PC-9 (cell line): ENCODE measurements at regions not wholly inside any gene's neighbourhood (a gene's known extent, or its start where the extent isn't known, plus 50 kb on each side); places are given as distances from the start of the nearest gene placed in this dataset.
"Not testable (repeated sequence)": the region's sequence is repeated elsewhere in the genome, so short reads cannot be mapped to it uniquely, and the experiment has no call there.

Experiments used
- BruUV-seq: library from RNA; stranded (reverse); fragments of 400-500 nt; replicated peaks from 2 replicates; lab custom pipeline; 2021; lab: Mats Ljungman, UMichigan
- CTCF ChIA-PET: fragments of 300-600 bp; sonication (Branson Sonifier 250); formaldehyde crosslinking; loops from one replicate; lab custom pipeline; 2022; ENCODE audit warnings: antibody characterized with exemption; lab: Charles Lee
- POLR2A ChIA-PET: fragments of 300-600 bp; sonication (Branson Sonifier 250); formaldehyde crosslinking; loops from one replicate; lab custom pipeline; 2022; ENCODE audit warnings: antibody characterized with exemption; ENCODE audit not compliant: unreplicated experiment; lab: Charles Lee
- DNase-seq, 2 experiments: peaks; one replicate each; pipeline versions ENCODE4 v3.0.0 to v3.0.0-alpha.2; 2015 to 2022; ENCODE audit warnings: mixed read lengths in 1 of 2
- H2AFZ ChIP-seq: fragments of 200-600 bp; sonication (generic); 2 replicates; pipeline ENCODE4 v1.8.1; 2017; ENCODE audit warnings: antibody characterized with exemption
- H3F3A ChIP-seq: fragments of 200-600 bp; sonication (generic); 2 replicates; pipeline ENCODE4 v1.8.1; 2017; ENCODE audit warnings: antibody characterized with exemption, mild to moderate bottlenecking, low read depth; ENCODE audit not compliant: insufficient read depth
- H3K27ac ChIP-seq: fragments of 200-600 bp; sonication (generic); 2 replicates; pipeline ENCODE4 v1.6.1; 2016; ENCODE audit warnings: mixed run types
- H3K27me3 ChIP-seq: fragments of 200-600 bp; sonication (generic); 2 replicates; pipeline ENCODE4 v1.6.1; 2016; ENCODE audit warnings: low read depth, mixed run types; ENCODE audit not compliant: insufficient read depth
- H3K36me3 ChIP-seq: fragments of 200-600 bp; sonication (generic); 2 replicates; pipeline ENCODE4 v1.6.1; 2016; ENCODE audit warnings: low read depth, mixed run types
- H3K4me1 ChIP-seq: fragments of 200-600 bp; sonication (generic); replicated peaks from 2 replicates; pipeline ENCODE4 v1.6.1; 2016; ENCODE audit warnings: mixed run types; ENCODE audit not compliant: insufficient read depth
- H3K4me2 ChIP-seq: fragments of 200-600 bp; sonication (generic); 2 replicates; pipeline ENCODE4 v1.6.1; 2017; ENCODE audit warnings: mixed run types
- H3K4me3 ChIP-seq: fragments of 200-600 bp; sonication (generic); 2 replicates; pipeline ENCODE4 v1.6.1; 2016; ENCODE audit warnings: mixed run types
- H3K79me2 ChIP-seq: fragments of 200-600 bp; sonication (generic); 2 replicates; pipeline ENCODE4 v1.6.1; 2017; ENCODE audit warnings: low read depth, mixed run types
- H3K9me2 ChIP-seq: fragments of 200-600 bp; sonication (generic); 2 replicates; pipeline ENCODE4 v1.8.1; 2017; ENCODE audit warnings: mild to moderate bottlenecking; ENCODE audit not compliant: insufficient read depth
- H3K9me3 ChIP-seq: fragments of 200-600 bp; sonication (generic); 2 replicates; pipeline ENCODE4 v1.8.1; 2016; ENCODE audit warnings: low read depth; ENCODE audit not compliant: insufficient read depth
- H4K20me1 ChIP-seq: fragments of 200-600 bp; sonication (generic); 2 replicates; pipeline ENCODE4 v1.8.1; 2017; ENCODE audit not compliant: insufficient read depth
- CTCF ChIP-seq: fragments of 200-600 bp; sonication (generic); conservative IDR thresholded peaks from 2 replicates; pipeline ENCODE4 v1.6.1; 2017; ENCODE audit warnings: mixed run types, antibody characterized with exemption, mild to moderate bottlenecking, moderate library complexity
- EZH2 ChIP-seq: fragments of 200-600 bp; sonication (generic); IDR thresholded peaks from 2 replicates; pipeline ENCODE4 v1.8.0; 2017; ENCODE audit warnings: antibody characterized with exemption, low read depth
- intact Hi-C: fragments of 100-400 bp; cut with micrococcal nuclease; formaldehyde crosslinking; loops from one replicate; pipeline ENCODE4 v1.10.0; 2022; ENCODE audit not compliant: unreplicated experiment

GRCh38 chr18:58808349-58808748, 56.3 kb upstream of the ZNF532 start:
- no peak for DNase-seq
- no TSS peak for BruUV-seq
- Histone ChIP-seq H3F3A (0 out of 2 replicates have a peak, but pooled peaks cover 3% of the 10 kb centered on the region), H4K20me1 (no peaks in the 10 kb centered on the region), H3K9me2 (no peaks in the 10 kb centered on the region), H3K9me3 (no peaks in the 10 kb centered on the region), H3K4me3 (no peak overlapping the region), H3K4me1 (no peaks in the 10 kb centered on the region), H3K27ac (no peak overlapping the region), H3K27me3 (no peaks in the 10 kb centered on the region), H3K36me3 (no peaks in the 10 kb centered on the region), H3K4me2 (no peak overlapping the region), H2AFZ (no peak overlapping the region), H3K79me2 (no peaks in the 10 kb centered on the region)
- intact Hi-C loops = no loop called here
- ChIA-PET CTCF (no interaction called here), POLR2A (no interaction called here)
- TF ChIP-seq EZH2 (no peak), CTCF (no peak)

GRCh38 chr18:58811859-58812258, 52.8 kb upstream of the ZNF532 start:
- H3K36me3 ChIP-seq, CTCF ChIA-PET, H3K27me3 ChIP-seq, intact Hi-C loops, H3K4me1 ChIP-seq, H2AFZ ChIP-seq, POLR2A ChIA-PET, H3K9me2 ChIP-seq, H3F3A ChIP-seq, H3K9me3 ChIP-seq, H4K20me1 ChIP-seq, DNase-seq, H3K79me2 ChIP-seq, H3K4me3 ChIP-seq, H3K4me2 ChIP-seq, BruUV-seq, H3K27ac ChIP-seq: not testable (repeated sequence)

- H3K79me2 ChIP-seq = no peaks in the 10 kb centered on the region
- no peak overlapping the region for H3K27ac ChIP-seq
- no TSS peak for BruUV-seq
- H3K4me3 ChIP-seq = no peak overlapping the region
- H4K20me1 ChIP-seq = no peaks in the 10 kb centered on the region
- H3K36me3 ChIP-seq = no peaks in the 10 kb centered on the region
- ChIA-PET POLR2A (no interaction called here), CTCF (no interaction called here)
- intact Hi-C loops = no loop called here
- H2AFZ ChIP-seq = no peak overlapping the region
- no peaks in the 10 kb centered on the region for H3K9me3 ChIP-seq
- no peaks in the 10 kb centered on the region for H3K9me2 ChIP-seq
- H3K4me2 ChIP-seq = no peak overlapping the region
- H3K4me1 ChIP-seq = no peaks in the 10 kb centered on the region; the same call in 1 of the 2 replicates
- TF ChIP-seq EZH2 = no peak
- TF ChIP-seq CTCF = no peak
- H3K27me3 ChIP-seq = no peaks in the 10 kb centered on the region
- DNase-seq = no peak
- H3F3A ChIP-seq = no peaks in the 10 kb centered on the region
Measured at GRCh38 chr18:58813105-58813504, 51.6 kb upstream of the ZNF532 start.

- H3K4me2 ChIP-seq = no peak overlapping the region
- no peaks in the 10 kb centered on the region for H4K20me1 ChIP-seq
- H3K9me2 ChIP-seq = no peaks in the 10 kb centered on the region
- no peak overlapping the region for H3K4me3 ChIP-seq
- intact Hi-C loops = no loop called here
- TF ChIP-seq EZH2 = no peak
- BruUV-seq = no TSS peak
- CTCF ChIA-PET = no interaction called here
- H3K27me3 ChIP-seq = no peaks in the 10 kb centered on the region
- no peaks in the 10 kb centered on the region for H3K9me3 ChIP-seq
- H3K36me3 ChIP-seq = no peaks in the 10 kb centered on the region
- no peak overlapping the region for H3K27ac ChIP-seq
- H3K79me2 ChIP-seq = no peaks in the 10 kb centered on the region
- DNase-seq = no peak
- POLR2A ChIA-PET = no interaction called here
- no peaks in the 10 kb centered on the region; the same call in 1 of the 2 replicates for H3K4me1 ChIP-seq
- no peaks in the 10 kb centered on the region for H3F3A ChIP-seq
- H2AFZ ChIP-seq = no peak overlapping the region
Measured at GRCh38 chr18:58813561-58814225, 51.0 kb upstream of the ZNF532 start.
